OCI-LY1 (cell line): ENCODE measurements at regions not wholly inside any gene's neighbourhood (a gene's known extent, or its start where the extent isn't known, plus 50 kb on each side); places are given as distances from the start of the nearest gene placed in this dataset.

Experiments
- CTCF ChIP-seq: fragments of 200-600 bp; sonication (generic), shearing (Covaris generic); IDR thresholded peaks from 2 replicates; pipeline ENCODE4 v1.5.1; 2017; ENCODE audit warnings: mild to moderate bottlenecking, antibody characterized with exemption, low read length, moderate library complexity, mixed read lengths
- EZH2 ChIP-seq: fragments of 200-600 bp; sonication (generic), shearing (Covaris generic); IDR thresholded peaks from 2 replicates; pipeline ENCODE4 v1.8.0; 2017; ENCODE audit warnings: borderline replicate concordance, mixed run types, mild to moderate bottlenecking, antibody characterized with exemption, low read length, moderate library complexity, mixed read lengths

DNA sequence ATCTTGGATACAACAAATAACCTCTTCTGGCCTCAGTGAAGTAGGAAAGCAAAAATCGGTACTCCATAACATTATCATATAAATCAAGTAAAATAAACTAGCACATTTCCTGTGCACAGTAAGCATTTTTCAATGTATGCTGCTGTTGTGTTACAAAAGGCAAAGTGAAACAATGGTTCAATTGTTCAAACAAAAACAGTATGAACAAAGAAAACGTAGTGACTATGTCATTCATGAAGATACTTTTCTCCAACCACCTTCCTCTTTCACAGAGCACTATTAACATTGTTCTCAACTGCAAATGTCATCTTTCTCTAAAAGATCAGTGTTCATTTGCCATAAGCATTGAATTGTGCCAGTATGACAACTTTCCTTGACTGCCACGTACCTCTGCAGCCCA lies 318.6 kb upstream of the PRDM1 start:
- no peak for TF ChIP-seq CTCF
- no peak for TF ChIP-seq EZH2
